Lower lobe of right lung (tissue), 2 donors: ENCODE measurements at regions not wholly inside any gene's neighbourhood (a gene's known extent, or its start where the extent isn't known, plus 50 kb on each side); places are given as distances from the start of the nearest gene placed in this dataset.

Source experiments
- ATAC-seq, 2 donors: fragments of 200-7000 bp; cut with Tn5 transposase; one replicate each; pipeline ENCODE4 v1.9.1; 2020 to 2022; ENCODE audit warnings: mild to moderate bottlenecking in 2 of 2, moderate library complexity in 2 of 2
- DNase-seq: peaks from one replicate; pipeline ENCODE4 v3.0.0-alpha.2; 2020
- H3K27ac ChIP-seq: fragments of 200-600 bp; one replicate; pipeline ENCODE4 v1.8.0; 2022
- H3K27me3 ChIP-seq: fragments of 200-600 bp; one replicate; pipeline ENCODE4 v1.8.0; 2022; ENCODE audit warnings: low read depth
- H3K36me3 ChIP-seq: fragments of 200-600 bp; one replicate; pipeline ENCODE4 v1.8.0; 2022; ENCODE audit warnings: mild to moderate bottlenecking
- H3K4me1 ChIP-seq: fragments of 200-600 bp; one replicate; pipeline ENCODE4 v1.8.0; 2022
- H3K4me3 ChIP-seq: fragments of 200-600 bp; one replicate; pipeline ENCODE4 v1.8.0; 2022; ENCODE audit warnings: mild to moderate bottlenecking
- H3K9me3 ChIP-seq: fragments of 200-600 bp; one replicate; pipeline ENCODE4 v1.8.0; 2022
- intact Hi-C: fragments of 100-400 bp; cut with DNase I; formaldehyde crosslinking; loops from one replicate; pipeline ENCODE4 v1.11.0; 2022
- TF ChIP-seq, protein P1 (sequence below): fragments of 200-600 bp; IDR thresholded peaks from one replicate; pipeline ENCODE4 v1.8.0; 2022; ENCODE audit warnings: antibody characterized with exemption, mild to moderate bottlenecking
- donor health status: DM: no; HTN: yes; CAD: no; lungs with severe emphysema.

DNA sequence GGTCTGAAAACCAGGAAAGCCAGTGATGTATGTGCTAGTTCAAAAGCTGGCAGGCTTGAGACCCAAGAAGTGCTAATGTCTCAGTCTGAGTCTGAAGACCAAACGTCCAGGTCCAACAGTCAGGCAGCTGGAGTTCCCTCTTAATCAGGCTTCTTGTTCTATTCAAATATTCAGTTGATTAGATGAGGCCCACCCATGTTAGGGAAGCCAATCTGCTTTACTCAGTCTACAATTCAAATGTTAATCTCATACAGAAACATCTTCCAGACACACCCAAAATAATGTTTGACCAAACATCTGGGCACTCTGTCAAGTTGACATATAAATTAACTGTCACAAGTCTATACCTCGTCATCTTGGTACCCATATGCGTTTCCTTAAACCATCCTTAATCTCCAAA lies 72.4 kb upstream of the IL2 start:
- Histone ChIP-seq H3K27ac (no peak overlapping the region), H3K4me3 (no peak overlapping the region), H3K4me1 (no peaks in the 10 kb centered on the region), H3K27me3 (no peaks in the 10 kb centered on the region), H3K9me3 (no peaks in the 10 kb centered on the region), H3K36me3 (no peaks in the 10 kb centered on the region)
- TF ChIP-seq, protein P1, sequence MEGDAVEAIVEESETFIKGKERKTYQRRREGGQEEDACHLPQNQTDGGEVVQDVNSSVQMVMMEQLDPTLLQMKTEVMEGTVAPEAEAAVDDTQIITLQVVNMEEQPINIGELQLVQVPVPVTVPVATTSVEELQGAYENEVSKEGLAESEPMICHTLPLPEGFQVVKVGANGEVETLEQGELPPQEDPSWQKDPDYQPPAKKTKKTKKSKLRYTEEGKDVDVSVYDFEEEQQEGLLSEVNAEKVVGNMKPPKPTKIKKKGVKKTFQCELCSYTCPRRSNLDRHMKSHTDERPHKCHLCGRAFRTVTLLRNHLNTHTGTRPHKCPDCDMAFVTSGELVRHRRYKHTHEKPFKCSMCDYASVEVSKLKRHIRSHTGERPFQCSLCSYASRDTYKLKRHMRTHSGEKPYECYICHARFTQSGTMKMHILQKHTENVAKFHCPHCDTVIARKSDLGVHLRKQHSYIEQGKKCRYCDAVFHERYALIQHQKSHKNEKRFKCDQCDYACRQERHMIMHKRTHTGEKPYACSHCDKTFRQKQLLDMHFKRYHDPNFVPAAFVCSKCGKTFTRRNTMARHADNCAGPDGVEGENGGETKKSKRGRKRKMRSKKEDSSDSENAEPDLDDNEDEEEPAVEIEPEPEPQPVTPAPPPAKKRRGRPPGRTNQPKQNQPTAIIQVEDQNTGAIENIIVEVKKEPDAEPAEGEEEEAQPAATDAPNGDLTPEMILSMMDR: no peak
- intact Hi-C loops: no loop called here
- DNase-seq (no peak), ATAC-seq (no peak)

GRCh38 chr4:122525865-122526264 lies 69.3 kb upstream of the IL2 start:
- Histone ChIP-seq H3K27me3 (no peaks in the 10 kb centered on the region), H3K36me3 (no peaks in the 10 kb centered on the region), H3K4me3 (no peak overlapping the region), H3K27ac (no peak overlapping the region), H3K9me3 (peaks cover 8% of the 10 kb centered on the region), H3K4me1 (no peaks in the 10 kb centered on the region)
- DNase-seq (no peak), ATAC-seq (no peak)
- intact Hi-C loops: no loop called here
- TF ChIP-seq, protein P1: no peak

DNA sequence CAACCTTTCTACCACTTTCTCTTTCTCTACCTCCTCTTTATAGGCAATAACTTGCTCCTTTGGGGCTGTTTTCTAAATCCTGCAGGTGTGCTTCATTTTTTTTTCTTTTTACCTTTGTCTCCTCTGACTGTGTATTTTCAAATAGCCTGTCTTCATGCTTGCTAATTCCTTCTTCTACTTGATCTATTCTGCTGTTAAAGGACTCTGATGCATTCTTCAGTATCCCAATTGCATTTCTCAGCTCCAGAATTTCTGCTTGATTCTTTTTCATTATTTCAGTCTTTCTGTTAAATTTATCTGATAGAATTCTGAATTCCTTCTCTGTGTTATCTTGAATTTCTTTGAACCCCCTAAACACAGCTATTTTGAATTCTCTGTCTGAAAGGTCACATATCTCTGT lies 67.7 kb upstream of the IL2 start:
- intact Hi-C loops: no loop called here
- H3K4me3 ChIP-seq: no peak overlapping the region
- no peaks in the 10 kb centered on the region for H3K36me3 ChIP-seq
- H3K9me3 ChIP-seq: peaks cover 8% of the 10 kb centered on the region
- no peaks in the 10 kb centered on the region for H3K4me1 ChIP-seq
- no peak overlapping the region for H3K27ac ChIP-seq
- TF ChIP-seq, protein P1: no peak
- ATAC-seq (no peak), DNase-seq (no peak)
- no peaks in the 10 kb centered on the region for H3K27me3 ChIP-seq

- Histone ChIP-seq H3K36me3 (no peaks in the 10 kb centered on the region), H3K9me3 (peaks cover 8% of the 10 kb centered on the region), H3K27ac (no peak overlapping the region), H3K4me1 (no peaks in the 10 kb centered on the region), H3K4me3 (no peak overlapping the region), H3K27me3 (no peaks in the 10 kb centered on the region)
- intact Hi-C loops: no loop called here
- ATAC-seq: no peak
- TF ChIP-seq, protein P1: no peak
- no peak for DNase-seq
These were observed 66.4 kb upstream of the IL2 start for GRCh38 chr4:122522944-122523343.

DNA sequence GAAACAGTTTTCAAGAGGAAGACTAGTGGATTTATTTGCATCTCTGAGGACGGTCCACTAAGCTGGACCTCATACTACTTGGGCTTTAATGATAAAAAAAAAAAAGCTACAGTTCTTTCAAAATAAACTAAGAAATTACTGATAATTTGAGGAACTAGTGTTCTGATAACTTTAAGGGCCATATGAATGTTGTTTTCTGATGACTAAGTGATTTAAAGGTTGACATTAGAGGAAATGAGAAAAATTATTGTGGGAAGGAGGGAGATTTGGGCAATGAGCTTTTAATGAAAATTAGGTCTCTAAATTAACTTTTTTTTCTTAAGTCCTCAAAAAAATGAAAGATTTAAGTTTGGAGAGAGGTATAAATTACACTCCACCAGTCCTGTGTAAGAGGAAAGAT lies 60.8 kb upstream of the IL2 start:
- TF ChIP-seq, protein P1: no peak
- Histone ChIP-seq H3K4me3 (no peak overlapping the region), H3K4me1 (no peaks in the 10 kb centered on the region), H3K27ac (no peak overlapping the region), H3K36me3 (no peaks in the 10 kb centered on the region), H3K9me3 (no peaks in the 10 kb centered on the region), H3K27me3 (no peaks in the 10 kb centered on the region)
- intact Hi-C loops: no loop called here
- no peak for DNase-seq
- ATAC-seq: no peak

DNA sequence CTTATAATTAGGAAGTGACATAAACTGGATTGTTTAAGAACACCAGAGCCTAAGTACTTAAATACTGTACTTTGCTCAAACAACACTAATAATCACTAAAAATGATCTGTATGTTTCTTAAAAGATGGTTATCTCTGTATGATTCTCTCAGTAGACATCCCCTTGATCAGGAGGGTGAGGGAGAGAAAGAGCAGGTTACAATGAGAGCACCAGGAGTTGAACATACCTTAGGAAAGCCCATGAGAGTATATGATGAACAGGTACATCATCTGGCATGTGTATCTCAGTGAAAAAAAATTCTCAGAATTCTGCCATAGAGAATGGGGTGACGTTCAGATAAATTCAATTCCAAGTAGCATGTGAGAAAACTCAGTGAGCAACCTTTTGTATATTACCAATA lies 59.9 kb upstream of the IL2 start:
- H3K4me1 ChIP-seq: no peaks in the 10 kb centered on the region
- intact Hi-C loops: no loop called here
- H3K27me3 ChIP-seq: no peaks in the 10 kb centered on the region
- ATAC-seq (no peak), DNase-seq (no peak)
- H3K36me3 ChIP-seq: no peaks in the 10 kb centered on the region
- no peak overlapping the region for H3K27ac ChIP-seq
- TF ChIP-seq, protein P1: no peak
- no peak overlapping the region for H3K4me3 ChIP-seq
- no peaks in the 10 kb centered on the region for H3K9me3 ChIP-seq
